Psoas muscle (tissue), 7 donors: ENCODE measurements at regions not wholly inside any gene's neighbourhood (a gene's known extent, or its start where the extent isn't known, plus 50 kb on each side); places are given as distances from the start of the nearest gene placed in this dataset.

Experiments
- ATAC-seq, 4 donors: fragments of 200-7000 bp; cut with Tn5 transposase; one replicate each; pipeline ENCODE4 v1.9.1; 2020; ENCODE audit warnings: moderate library complexity in 3 of 4, mild to moderate bottlenecking in 2 of 4
- DNase-seq, 2 donors: peaks; one replicate each; pipeline ENCODE4 v3.0.0-alpha.2; 2020
- H3K27ac ChIP-seq: fragments of 200-600 bp; one replicate; pipeline ENCODE4 v1.8.0; 2022
- H3K27me3 ChIP-seq, 3 donors: fragments of 200-600 bp in 1 of 3; one replicate each; pipeline versions ENCODE4 v1.6.1 to v1.8.0; 2013 to 2022; ENCODE audit warnings: low read length in 2 of 3, mild to moderate bottlenecking in 2 of 3, moderate library complexity in 1 of 3; ENCODE audit not compliant: insufficient read depth in 3 of 3
- H3K36me3 ChIP-seq, 2 donors: fragments of 200-600 bp in 1 of 2; one replicate each; pipeline versions ENCODE4 v1.6.1 to v1.8.0; 2013 to 2022; ENCODE audit warnings: low read depth in 1 of 2, mild to moderate bottlenecking in 1 of 2, moderate library complexity in 1 of 2; ENCODE audit not compliant: insufficient read depth in 1 of 2
- H3K4me1 ChIP-seq: fragments of 200-600 bp; one replicate; pipeline ENCODE4 v1.8.0; 2022
- H3K4me3 ChIP-seq: fragments of 200-600 bp; one replicate; pipeline ENCODE4 v1.8.0; 2022; ENCODE audit warnings: mild to moderate bottlenecking
- H3K9me3 ChIP-seq: fragments of 200-600 bp; one replicate; pipeline ENCODE4 v1.8.0; 2022
- WGBS, 3 donors: extraction: QIAGEN DNeasy Blood & Tissue Kit; methylation state at CpG; one replicate each; pipeline versions ENCODE4 v1.1.6 to v1.1.7; 2013; 5-methylcytosine and 5-hydroxymethylcytosine counted together
- intact Hi-C, 2 donors: fragments of 100-400 bp; cut with DNase I; formaldehyde crosslinking; loops; one replicate each; pipeline versions ENCODE4 v1.11.0 to v1.14.2; 2022
- TF ChIP-seq, protein P1 (sequence below): fragments of 200-600 bp; IDR thresholded peaks from one replicate; pipeline ENCODE4 v1.8.0; 2022; ENCODE audit warnings: antibody characterized with exemption
- donor health status: healthy with polysubstance abuse.
- donor health status: DM: no; HTN: no; CAD: no; lungs with moderate emphysema.
- donor health status: Bipolar disorder and iron deficiency.
- donor health status: healthy.
- donor health status: DM: yes; HTN: yes; CAD: no.
- donor health status: DM: no; HTN: no; CAD: no.
- donor health status: DM: yes; HTN: yes; CAD: no.

DNA sequence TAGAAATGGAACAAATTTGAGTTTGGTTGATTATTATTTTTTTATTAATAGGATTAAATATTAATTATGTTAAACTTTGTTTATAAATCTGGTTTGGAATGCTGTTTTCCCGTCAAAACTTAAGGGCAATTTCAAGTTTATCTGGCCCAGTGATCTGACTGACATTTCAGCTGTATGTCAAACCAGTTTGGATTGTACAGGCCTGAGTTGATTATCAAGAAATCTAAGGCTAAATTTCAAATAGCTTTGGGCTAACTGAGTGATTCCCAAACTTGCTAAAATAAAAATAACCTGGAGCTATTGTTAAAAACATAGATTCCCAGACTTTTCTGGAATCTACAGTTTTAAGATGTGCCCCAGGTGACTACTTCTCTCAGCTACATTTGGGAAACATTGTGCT is 65.9 kb upstream of the SPOPL start:
- no peaks in the 10 kb centered on the region for H3K36me3 ChIP-seq
- intact Hi-C loops, result no loop called here
- ATAC-seq (no peak), DNase-seq (no peak)
- TF ChIP-seq, protein P1, sequence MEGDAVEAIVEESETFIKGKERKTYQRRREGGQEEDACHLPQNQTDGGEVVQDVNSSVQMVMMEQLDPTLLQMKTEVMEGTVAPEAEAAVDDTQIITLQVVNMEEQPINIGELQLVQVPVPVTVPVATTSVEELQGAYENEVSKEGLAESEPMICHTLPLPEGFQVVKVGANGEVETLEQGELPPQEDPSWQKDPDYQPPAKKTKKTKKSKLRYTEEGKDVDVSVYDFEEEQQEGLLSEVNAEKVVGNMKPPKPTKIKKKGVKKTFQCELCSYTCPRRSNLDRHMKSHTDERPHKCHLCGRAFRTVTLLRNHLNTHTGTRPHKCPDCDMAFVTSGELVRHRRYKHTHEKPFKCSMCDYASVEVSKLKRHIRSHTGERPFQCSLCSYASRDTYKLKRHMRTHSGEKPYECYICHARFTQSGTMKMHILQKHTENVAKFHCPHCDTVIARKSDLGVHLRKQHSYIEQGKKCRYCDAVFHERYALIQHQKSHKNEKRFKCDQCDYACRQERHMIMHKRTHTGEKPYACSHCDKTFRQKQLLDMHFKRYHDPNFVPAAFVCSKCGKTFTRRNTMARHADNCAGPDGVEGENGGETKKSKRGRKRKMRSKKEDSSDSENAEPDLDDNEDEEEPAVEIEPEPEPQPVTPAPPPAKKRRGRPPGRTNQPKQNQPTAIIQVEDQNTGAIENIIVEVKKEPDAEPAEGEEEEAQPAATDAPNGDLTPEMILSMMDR, result no peak
- 92 to 98% (median 94%) methylated on average over 1 of the region's 1 CpG for WGBS, 3 donors
- no peaks in the 10 kb centered on the region for H3K9me3 ChIP-seq
- no peak overlapping the region for H3K4me3 ChIP-seq
- no peaks in the 10 kb centered on the region for H3K4me1 ChIP-seq
- no peak overlapping the region for H3K27ac ChIP-seq
- no peaks in the 10 kb centered on the region for H3K27me3 ChIP-seq

DNA sequence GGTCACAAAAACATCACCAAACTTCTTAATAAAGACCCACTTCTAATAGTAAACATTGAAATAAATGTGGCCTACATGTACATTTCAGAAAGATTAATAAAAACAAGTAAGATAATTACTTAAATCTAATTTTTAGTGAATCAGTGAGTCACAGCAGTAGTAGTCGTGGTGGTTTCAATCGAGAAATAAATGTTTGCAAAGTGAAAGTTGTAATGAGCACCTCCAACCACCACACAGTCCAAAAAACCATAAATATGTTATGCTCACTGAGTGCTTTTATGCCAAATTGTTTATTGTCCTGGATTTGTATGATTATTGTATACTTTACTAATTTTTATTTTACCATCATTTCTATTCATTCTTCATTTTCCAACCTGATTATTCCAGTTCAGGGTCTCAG is 61.8 kb upstream of the SPOPL start:
- DNase-seq (no peak), ATAC-seq (no peak)
- Histone ChIP-seq H3K4me3 (no peak overlapping the region), H3K27ac (no peak overlapping the region), H3K4me1 (no peaks in the 10 kb centered on the region), H3K36me3 (no peaks in the 10 kb centered on the region), H3K9me3 (no peaks in the 10 kb centered on the region), H3K27me3 (no peaks in the 10 kb centered on the region)
- 94 to 95% (median 95%) methylated on average over 2 of the region's 2 CpGs for WGBS, 3 donors
- TF ChIP-seq, protein P1, result no peak
- intact Hi-C loops, result no loop called here

- no peak for DNase-seq
- intact Hi-C loops, result no loop called here
- TF ChIP-seq, protein P1, result no peak
- no peak overlapping the region for H3K4me3 ChIP-seq
- H3K4me1 ChIP-seq, result no peaks in the 10 kb centered on the region
- no peaks in the 10 kb centered on the region for H3K9me3 ChIP-seq
- 94 to 97% (median 97%) methylated on average over 1 of the region's 1 CpG for WGBS, 3 donors
- H3K27me3 ChIP-seq, result no peaks in the 10 kb centered on the region
- ATAC-seq, result no peak
- no peak overlapping the region for H3K27ac ChIP-seq
- no peaks in the 10 kb centered on the region for H3K36me3 ChIP-seq
These were observed 60.8 kb upstream of the SPOPL start for GRCh38 chr2:138440759-138441158.

DNA sequence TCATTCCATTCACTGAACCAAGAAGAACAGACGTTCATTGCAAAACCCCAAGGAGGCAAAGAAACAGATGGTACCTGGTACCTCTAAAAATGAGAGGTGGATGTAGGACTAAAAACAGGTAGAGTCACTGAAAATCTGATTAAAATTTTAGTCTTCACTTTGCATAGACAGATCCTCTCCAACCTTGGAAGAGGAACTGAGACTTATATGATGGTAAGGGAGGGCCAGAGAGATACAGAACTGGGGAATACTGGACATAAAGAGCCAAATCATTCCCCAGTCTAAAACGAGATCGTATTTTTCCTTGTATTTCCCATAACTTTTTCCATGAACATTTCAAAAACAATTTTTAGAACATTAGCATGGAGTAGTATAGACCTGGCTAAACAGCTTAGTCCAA is 59.7 kb upstream of the SPOPL start:
- 91 to 96% (median 95%) methylated on average over 3 of the region's 3 CpGs for WGBS, 3 donors
- no peak overlapping the region for H3K27ac ChIP-seq
- no peak for ATAC-seq
- TF ChIP-seq, protein P1, result no peak
- no peak for DNase-seq
- H3K36me3 ChIP-seq, result no peaks in the 10 kb centered on the region
- intact Hi-C loops, result no loop called here
- no peaks in the 10 kb centered on the region for H3K27me3 ChIP-seq
- no peaks in the 10 kb centered on the region for H3K9me3 ChIP-seq
- H3K4me1 ChIP-seq, result no peaks in the 10 kb centered on the region
- no peak overlapping the region for H3K4me3 ChIP-seq

- no peak overlapping the region for H3K4me3 ChIP-seq
- no peak for DNase-seq
- no peaks in the 10 kb centered on the region for H3K4me1 ChIP-seq
- H3K27ac ChIP-seq, result no peak overlapping the region
- TF ChIP-seq, protein P1, result no peak
- ATAC-seq, result no peak
- intact Hi-C loops, result no loop called here
- WGBS, 3 donors, result 74 to 82% (median 74%) methylated on average over 4 of the region's 4 CpGs
- no peaks in the 10 kb centered on the region for H3K27me3 ChIP-seq
- H3K36me3 ChIP-seq, result no peaks in the 10 kb centered on the region
- no peaks in the 10 kb centered on the region for H3K9me3 ChIP-seq
These were observed 57.2 kb upstream of the SPOPL start for GRCh38 chr2:138444411-138444810.
